Lower leg skin (tissue), 4 donors: ENCODE measurements at regions not wholly inside any gene's neighbourhood (a gene's known extent, or its start where the extent isn't known, plus 50 kb on each side); places are given as distances from the start of the nearest gene placed in this dataset.

Source experiments
- DNase-seq, 2 donors: peaks; one replicate each; pipeline ENCODE4 v3.0.0-alpha.2; 2019; ENCODE audit warnings: low spot score in 2 of 2
- H3K4me3 ChIP-seq: fragments of 200-600 bp; sonication (generic); 2 replicates; pipeline ENCODE4 v1.5.1; 2017; ENCODE audit warnings: mild to moderate bottlenecking, low read depth; ENCODE audit not compliant: poor library complexity, severe bottlenecking
- POLR2A ChIP-seq, 2 donors: fragments of 450-650 bp; IDR thresholded peaks; one replicate each; pipeline ENCODE4 v1.6.1; 2016 to 2017; ENCODE audit warnings: antibody characterized with exemption in 2 of 2, mild to moderate bottlenecking in 1 of 2, moderate library complexity in 1 of 2
- WGBS, 2 donors: methylation state at CpG; one replicate each; pipeline ENCODE4 v1.1.5; 2018; 5-methylcytosine and 5-hydroxymethylcytosine counted together
- intact Hi-C: fragments of 100-400 bp; cut with DNase I; formaldehyde crosslinking; loops from one replicate; pipeline ENCODE4 v1.15.0; 2023; ENCODE audit warnings: low total_unique reads
- TF ChIP-seq, protein P1 (sequence below), 3 donors: fragments of 450-650 bp; IDR thresholded peaks; one replicate each; pipeline ENCODE4 v1.5.1; 2016; ENCODE audit warnings: antibody characterized with exemption in 3 of 3, mild to moderate bottlenecking in 3 of 3, moderate library complexity in 2 of 3

DNA sequence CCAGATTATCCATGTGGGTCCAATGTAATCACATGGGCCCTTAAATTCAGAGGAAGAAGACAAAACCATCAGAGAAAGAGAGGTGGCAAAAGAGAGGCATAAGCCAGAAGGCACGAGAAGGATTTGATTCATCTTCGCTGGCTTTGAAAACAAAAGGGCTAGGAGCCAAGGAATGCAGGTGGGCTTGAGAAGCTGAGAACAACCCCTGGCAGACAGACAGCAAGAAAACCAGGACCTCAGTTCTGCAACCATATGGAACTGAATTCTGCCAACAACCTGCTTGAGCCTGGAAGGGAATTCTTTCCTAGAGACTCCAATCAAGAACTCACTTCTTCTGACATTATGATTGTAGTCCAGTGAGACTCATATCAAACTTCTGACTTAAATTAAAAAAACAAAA is 1531.8 kb downstream of the PCDH7 start:
- no peak overlapping the region for H3K4me3 ChIP-seq
- DNase-seq = no peak
- intact Hi-C loops = no loop called here
- TF ChIP-seq, protein P1, sequence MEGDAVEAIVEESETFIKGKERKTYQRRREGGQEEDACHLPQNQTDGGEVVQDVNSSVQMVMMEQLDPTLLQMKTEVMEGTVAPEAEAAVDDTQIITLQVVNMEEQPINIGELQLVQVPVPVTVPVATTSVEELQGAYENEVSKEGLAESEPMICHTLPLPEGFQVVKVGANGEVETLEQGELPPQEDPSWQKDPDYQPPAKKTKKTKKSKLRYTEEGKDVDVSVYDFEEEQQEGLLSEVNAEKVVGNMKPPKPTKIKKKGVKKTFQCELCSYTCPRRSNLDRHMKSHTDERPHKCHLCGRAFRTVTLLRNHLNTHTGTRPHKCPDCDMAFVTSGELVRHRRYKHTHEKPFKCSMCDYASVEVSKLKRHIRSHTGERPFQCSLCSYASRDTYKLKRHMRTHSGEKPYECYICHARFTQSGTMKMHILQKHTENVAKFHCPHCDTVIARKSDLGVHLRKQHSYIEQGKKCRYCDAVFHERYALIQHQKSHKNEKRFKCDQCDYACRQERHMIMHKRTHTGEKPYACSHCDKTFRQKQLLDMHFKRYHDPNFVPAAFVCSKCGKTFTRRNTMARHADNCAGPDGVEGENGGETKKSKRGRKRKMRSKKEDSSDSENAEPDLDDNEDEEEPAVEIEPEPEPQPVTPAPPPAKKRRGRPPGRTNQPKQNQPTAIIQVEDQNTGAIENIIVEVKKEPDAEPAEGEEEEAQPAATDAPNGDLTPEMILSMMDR (IDR thresholded peaks at IDR 0.05) = no peak
- no peak for TF ChIP-seq POLR2A (IDR thresholded peaks at IDR 0.05)
- 51 to 69% methylated on average over 2 of the region's 2 CpGs for WGBS, 2 donors

GRCh38 chr4:32254216-32254615 is 1534.0 kb downstream of the PCDH7 start:
- intact Hi-C loops = no loop called here
- WGBS, 2 donors = 75 to 81% methylated on average over 3 of the region's 3 CpGs
- TF ChIP-seq POLR2A (IDR thresholded peaks at IDR 0.05) = no peak
- TF ChIP-seq, protein P1 (IDR thresholded peaks at IDR 0.05) = no peak
- DNase-seq = no peak
- H3K4me3 ChIP-seq = no peak overlapping the region

GRCh38 chr4:32258986-32259385 is 1538.8 kb downstream of the PCDH7 start:
- no peak for TF ChIP-seq POLR2A (IDR thresholded peaks at IDR 0.05)
- TF ChIP-seq, protein P1 (IDR thresholded peaks at IDR 0.05) = no peak
- WGBS, 2 donors = 52 to 59% methylated on average over 2 of the region's 2 CpGs
- DNase-seq = no peak
- H3K4me3 ChIP-seq = no peak overlapping the region
- intact Hi-C loops = no loop called here

- H3K4me3 ChIP-seq = no peak overlapping the region
- intact Hi-C loops = no loop called here
- no peak for DNase-seq
- TF ChIP-seq POLR2A (IDR thresholded peaks at IDR 0.05) = no peak
- TF ChIP-seq, protein P1 (IDR thresholded peaks at IDR 0.05) = no peak
- 81 to 85% methylated on average over 9 of the region's 9 CpGs for WGBS, 2 donors
Measured at GRCh38 chr4:32261196-32261595, 1541.0 kb downstream of the PCDH7 start.

DNA sequence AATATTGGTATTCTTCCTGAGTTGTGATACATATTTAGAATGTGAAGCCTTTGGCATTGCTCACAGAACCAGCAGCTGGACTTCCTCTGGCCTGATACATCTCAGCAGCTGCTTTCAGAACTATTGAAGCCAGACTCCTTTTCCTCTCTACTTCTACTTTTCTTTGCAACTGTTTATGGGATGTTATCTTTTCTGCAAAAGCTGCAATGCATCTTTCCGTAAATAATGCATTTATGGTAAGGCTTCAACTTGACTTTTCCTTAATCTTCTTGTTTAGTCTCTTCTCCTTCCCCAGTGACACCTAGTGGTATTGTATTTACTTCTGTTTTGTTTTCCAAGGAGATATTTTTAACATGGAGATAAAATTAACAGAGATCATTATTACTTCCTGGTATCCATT is 1548.7 kb downstream of the PCDH7 start:
- H3K4me3 ChIP-seq = no peak overlapping the region
- WGBS, 2 donors = 0% methylated on average over 1 of the region's 1 CpG
- DNase-seq = no peak
- TF ChIP-seq POLR2A (IDR thresholded peaks at IDR 0.05) = no peak
- TF ChIP-seq, protein P1 (IDR thresholded peaks at IDR 0.05) = no peak
- intact Hi-C loops = no loop called here

- no peak for TF ChIP-seq POLR2A (IDR thresholded peaks at IDR 0.05)
- TF ChIP-seq, protein P1 (IDR thresholded peaks at IDR 0.05) = no peak
- 74 to 75% methylated on average over 1 of the region's 1 CpG for WGBS, 2 donors
- DNase-seq = no peak
- intact Hi-C loops = no loop called here
- no peak overlapping the region for H3K4me3 ChIP-seq
Measured at GRCh38 chr4:32290102-32290501, 1569.9 kb downstream of the PCDH7 start.
